Esophagus muscularis mucosa (tissue), 4 donors: ENCODE measurements at regions not wholly inside any gene's neighbourhood (a gene's known extent, or its start where the extent isn't known, plus 50 kb on each side); places are given as distances from the start of the nearest gene placed in this dataset.
"Not testable (repeated sequence)": the region's sequence is repeated elsewhere in the genome, so short reads cannot be mapped to it uniquely, and the experiment has no call there.

Experiments
- DNase-seq: peaks from one replicate; pipeline ENCODE4 v3.0.0-alpha.2; 2017; ENCODE audit errors: extremely low spot score
- H3K27ac ChIP-seq, 4 donors: fragments of 200-600 bp; sonication (generic); replicated peaks in 1 of 4; 1 replicate in 3 of 4; 2 replicates in 1 of 4; pipeline ENCODE4 v1.5.1; 2016 to 2019; ENCODE audit warnings: mild to moderate bottlenecking in 1 of 4
- H3K27me3 ChIP-seq, 4 donors: fragments of 200-600 bp; sonication (generic); one replicate each; pipeline versions ENCODE4 v1.5.1 to v1.6.0; 2016 to 2019
- H3K36me3 ChIP-seq, 4 donors: fragments of 200-600 bp; sonication (generic); one replicate each; pipeline ENCODE4 v1.5.1; 2016 to 2019
- H3K4me1 ChIP-seq, 4 donors: fragments of 200-600 bp; sonication (generic); one replicate each; pipeline ENCODE4 v1.5.1; 2016 to 2019
- H3K4me3 ChIP-seq, 4 donors: fragments of 200-600 bp; sonication (generic); 1 replicate in 2 of 4; 2 replicates in 2 of 4; pipeline ENCODE4 v1.5.1; 2016 to 2019; ENCODE audit warnings: mild to moderate bottlenecking in 4 of 4, moderate library complexity in 1 of 4
- H3K9me3 ChIP-seq, 4 donors: fragments of 200-600 bp; sonication (generic); 1 replicate in 3 of 4; 2 replicates in 1 of 4; pipeline ENCODE4 v1.5.1; 2016 to 2019
- EP300 ChIP-seq: sonication (generic); formaldehyde crosslinking; IDR thresholded peaks from one replicate; pipeline ENCODE4 v1.6.1; 2017; ENCODE audit warnings: antibody characterized with exemption
- POLR2A ChIP-seq: fragments of 450-650 bp; IDR thresholded peaks from one replicate; pipeline ENCODE4 v1.6.1; 2017; ENCODE audit warnings: antibody characterized with exemption, moderate library complexity, mild to moderate bottlenecking, low read depth
- POLR2AphosphoS5 ChIP-seq, 2 donors: sonication (generic); formaldehyde crosslinking; IDR thresholded peaks; one replicate each; pipeline ENCODE4 v1.6.1; 2017; ENCODE audit warnings: antibody characterized with exemption in 2 of 2
- WGBS: methylation state at CpG from one replicate; pipeline ENCODE4 v1.1.5; 2018; 5-methylcytosine and 5-hydroxymethylcytosine counted together
- intact Hi-C: fragments of 100-400 bp; cut with DNase I; formaldehyde crosslinking; loops from one replicate; pipeline ENCODE4 v1.15.1; 2023
- TF ChIP-seq, protein P1 (sequence below), 3 experiments: fragments of 200-600 bp in 2 of 3; fragments of 450-650 bp in 1 of 3; sonication (generic) in 2 of 3; IDR thresholded peaks; one replicate each; pipeline ENCODE4 v1.5.1; 2017 to 2019; ENCODE audit warnings: antibody characterized with exemption in 3 of 3, mild to moderate bottlenecking in 2 of 3, moderate library complexity in 1 of 3

GRCh38 chr5:44983006-44983405 lies 174.3 kb downstream of the MRPS30 start:
- no peak for DNase-seq
- Histone ChIP-seq H3K4me3 (no peak overlapping the region), H3K27me3 (no peaks in the 10 kb centered on the region), H3K27ac (no peak overlapping the region), H3K36me3 (no peaks in the 10 kb centered on the region), H3K9me3 (peaks cover 0 to 24% (median 19%) of the 10 kb centered on the region in 4 donors), H3K4me1 (no peaks in the 10 kb centered on the region)
- TF ChIP-seq, protein P1, sequence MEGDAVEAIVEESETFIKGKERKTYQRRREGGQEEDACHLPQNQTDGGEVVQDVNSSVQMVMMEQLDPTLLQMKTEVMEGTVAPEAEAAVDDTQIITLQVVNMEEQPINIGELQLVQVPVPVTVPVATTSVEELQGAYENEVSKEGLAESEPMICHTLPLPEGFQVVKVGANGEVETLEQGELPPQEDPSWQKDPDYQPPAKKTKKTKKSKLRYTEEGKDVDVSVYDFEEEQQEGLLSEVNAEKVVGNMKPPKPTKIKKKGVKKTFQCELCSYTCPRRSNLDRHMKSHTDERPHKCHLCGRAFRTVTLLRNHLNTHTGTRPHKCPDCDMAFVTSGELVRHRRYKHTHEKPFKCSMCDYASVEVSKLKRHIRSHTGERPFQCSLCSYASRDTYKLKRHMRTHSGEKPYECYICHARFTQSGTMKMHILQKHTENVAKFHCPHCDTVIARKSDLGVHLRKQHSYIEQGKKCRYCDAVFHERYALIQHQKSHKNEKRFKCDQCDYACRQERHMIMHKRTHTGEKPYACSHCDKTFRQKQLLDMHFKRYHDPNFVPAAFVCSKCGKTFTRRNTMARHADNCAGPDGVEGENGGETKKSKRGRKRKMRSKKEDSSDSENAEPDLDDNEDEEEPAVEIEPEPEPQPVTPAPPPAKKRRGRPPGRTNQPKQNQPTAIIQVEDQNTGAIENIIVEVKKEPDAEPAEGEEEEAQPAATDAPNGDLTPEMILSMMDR (IDR thresholded peaks at IDR 0.05): no peak
- TF ChIP-seq POLR2A (no peak), POLR2AphosphoS5 (IDR thresholded peaks at IDR 0.05) (no peak), EP300 (no peak)
- intact Hi-C loops: no loop called here

- no peak overlapping the region for H3K27ac ChIP-seq
- H3K9me3 ChIP-seq: peaks cover 0 to 38% (median 30%) of the 10 kb centered on the region in 4 donors
- DNase-seq: no peak
- no peaks in the 10 kb centered on the region for H3K4me1 ChIP-seq
- H3K4me3 ChIP-seq: no peak overlapping the region
- intact Hi-C loops: no loop called here
- no peaks in the 10 kb centered on the region for H3K27me3 ChIP-seq
- TF ChIP-seq, protein P1 (IDR thresholded peaks at IDR 0.05): no peak
- TF ChIP-seq POLR2AphosphoS5 (IDR thresholded peaks at IDR 0.05): no peak
- H3K36me3 ChIP-seq: no peaks in the 10 kb centered on the region
Observed at GRCh38 chr5:44987026-44987425, 178.3 kb downstream of the MRPS30 start.

DNA sequence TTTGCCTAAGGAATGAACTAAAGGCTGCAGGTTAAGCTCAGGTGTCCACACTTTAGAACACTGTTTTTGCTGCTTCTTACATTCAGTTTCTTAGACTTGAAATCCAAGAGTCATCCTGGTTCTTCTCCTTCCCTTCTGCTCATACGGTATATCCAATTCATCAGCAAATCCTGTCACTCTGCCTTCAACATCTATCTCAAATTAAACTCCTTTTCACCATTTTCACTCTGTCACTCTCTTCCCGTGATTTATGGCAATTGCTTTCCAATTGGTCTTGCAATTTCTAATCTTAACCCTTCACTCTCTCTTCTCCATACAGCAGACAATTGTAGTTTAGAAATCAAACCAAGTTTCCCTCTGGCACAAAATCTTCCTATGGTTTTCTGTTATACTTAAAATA lies 182.9 kb downstream of the MRPS30 start:
- TF ChIP-seq EP300: no peak
- no peak for TF ChIP-seq POLR2AphosphoS5 (IDR thresholded peaks at IDR 0.05)
- no peak for TF ChIP-seq POLR2A
- TF ChIP-seq, protein P1 (IDR thresholded peaks at IDR 0.05): no peak
- intact Hi-C loops: no loop called here
- Histone ChIP-seq H3K27me3 (no peaks in the 10 kb centered on the region), H3K4me1 (no peaks in the 10 kb centered on the region), H3K27ac (no peak overlapping the region), H3K9me3 (peaks cover 0 to 24% (median 13%) of the 10 kb centered on the region in 4 donors), H3K4me3 (no peak overlapping the region), H3K36me3 (no peaks in the 10 kb centered on the region)
- DNase-seq: no peak
- 82% methylated on average over 2 of the region's 2 CpGs for WGBS

- Histone ChIP-seq H3K9me3 (peaks cover 0 to 24% (median 13%) of the 10 kb centered on the region in 4 donors), H3K4me3 (no peak overlapping the region), H3K27ac (no peak overlapping the region), H3K36me3 (no peaks in the 10 kb centered on the region), H3K4me1 (no peaks in the 10 kb centered on the region), H3K27me3 (no peaks in the 10 kb centered on the region)
- no peak for TF ChIP-seq EP300
- TF ChIP-seq POLR2A: no peak
- no peak for TF ChIP-seq POLR2AphosphoS5 (IDR thresholded peaks at IDR 0.05)
- TF ChIP-seq, protein P1 (IDR thresholded peaks at IDR 0.05): no peak
- intact Hi-C loops: no loop called here
- DNase-seq: no peak
- 64% methylated on average over 1 of the region's 1 CpG for WGBS
Observed at GRCh38 chr5:44993286-44993685, 184.5 kb downstream of the MRPS30 start.

DNA sequence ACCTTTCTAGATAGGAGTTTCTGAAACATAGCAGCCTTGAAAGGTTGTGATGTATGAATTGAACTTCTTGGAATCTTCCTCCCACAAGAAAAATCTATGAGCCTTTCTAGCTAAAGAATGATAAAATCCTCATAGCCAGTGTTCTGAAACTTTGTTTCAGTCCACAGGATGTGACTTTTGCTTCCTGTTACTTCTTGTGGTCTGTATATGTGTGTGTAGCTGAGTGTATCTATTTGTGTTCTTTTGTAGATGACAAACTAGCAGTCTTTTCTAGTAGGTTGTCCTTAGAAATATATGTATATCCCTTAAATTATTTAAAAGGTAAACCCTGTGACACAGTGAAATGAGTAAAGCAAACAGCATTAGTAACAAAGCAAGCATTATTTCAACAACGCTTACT lies 188.8 kb downstream of the MRPS30 start:
- Histone ChIP-seq H3K27ac (no peak overlapping the region), H3K27me3 (no peaks in the 10 kb centered on the region), H3K36me3 (no peaks in the 10 kb centered on the region), H3K4me3 (no peak overlapping the region), H3K9me3 (no peaks in the 10 kb centered on the region), H3K4me1 (no peaks in the 10 kb centered on the region)
- TF ChIP-seq EP300 (no peak), POLR2AphosphoS5 (IDR thresholded peaks at IDR 0.05) (no peak), POLR2A (no peak)
- TF ChIP-seq, protein P1 (IDR thresholded peaks at IDR 0.05): no peak
- intact Hi-C loops: no loop called here
- WGBS: 72% methylated on average over 1 of the region's 1 CpG
- DNase-seq: no peak

DNA sequence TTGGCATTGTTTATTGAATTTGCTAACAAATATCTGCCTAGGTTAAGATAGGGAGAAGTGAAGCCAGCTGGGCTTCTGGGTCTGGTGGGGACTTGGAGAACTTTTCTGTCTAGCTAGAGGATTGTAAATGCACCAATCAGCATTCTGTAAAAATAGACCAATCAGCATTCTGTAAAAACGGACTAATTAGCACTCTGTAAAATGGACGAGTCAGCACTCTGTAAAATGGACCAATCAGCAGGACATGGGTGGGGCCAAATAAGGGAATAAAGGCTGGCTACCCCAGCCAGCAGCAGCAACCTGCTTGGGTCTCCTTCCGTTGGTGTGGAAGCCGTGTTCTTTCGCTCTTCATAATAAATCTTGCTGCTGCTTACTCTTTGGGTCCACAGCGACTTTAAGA lies 198.4 kb downstream of the MRPS30 start:
- intact Hi-C loops, H3K27me3 ChIP-seq, H3K36me3 ChIP-seq, H3K9me3 ChIP-seq, DNase-seq, H3K4me3 ChIP-seq, H3K4me1 ChIP-seq, H3K27ac ChIP-seq: not testable (repeated sequence)
- 80% methylated on average over 6 of the region's 6 CpGs for WGBS
